ENCODE measurements at regions not wholly inside any gene's neighbourhood (a gene's known extent, or its start where the extent isn't known, plus 50 kb on each side); places are given as distances from the start of the nearest gene placed in this dataset.

DNA sequence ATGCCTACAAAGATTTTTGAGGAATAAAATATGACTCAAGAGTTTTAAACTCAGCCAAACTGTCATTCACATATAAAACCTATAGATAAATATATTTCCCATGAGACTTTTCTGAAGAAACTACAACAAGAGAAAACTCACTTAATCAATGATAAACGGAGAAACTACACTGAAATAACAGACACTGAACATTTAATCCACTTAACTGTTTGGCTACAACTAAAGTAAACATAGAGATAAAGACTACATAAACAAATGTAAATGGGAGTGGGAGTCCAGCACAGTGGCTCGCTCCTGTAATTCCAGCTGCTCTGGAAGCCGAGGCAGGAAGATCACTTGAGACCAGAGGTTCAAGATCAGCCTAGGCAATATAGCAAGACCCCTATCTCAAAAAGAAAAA lies 79.2 kb downstream of the MEX3B start:
- Histone ChIP-seq H3K27ac (ENCODE audit: low read length) (no peak overlapping the region), H3K36me3 (replicated peaks; ENCODE audit: insufficient read depth, low read length) (no peaks in the 10 kb centered on the region), H3K27me3 (replicated peaks; ENCODE audit: insufficient read depth, low read length) (no peaks in the 10 kb centered on the region), H3K9me2 (replicated peaks; ENCODE audit: insufficient read depth, low read length) (no peaks in the 10 kb centered on the region), H3K4me2 (ENCODE audit: low read depth, low read length) (no peak overlapping the region), H3K4me3 (ENCODE audit: low read length) (no peak overlapping the region), H3F3A (ENCODE audit: insufficient read depth, low read length) (no peaks in the 10 kb centered on the region), H3K9ac (ENCODE audit: low read length) (no peak overlapping the region), H3K79me2 (ENCODE audit: low read length) (no peaks in the 10 kb centered on the region), H2AFZ (ENCODE audit: low read length) (no peak overlapping the region), H3K4me1 (ENCODE audit: low read length) (no peaks in the 10 kb centered on the region), H3K9me3 (replicated peaks; ENCODE audit: insufficient read depth, low read length) (no peaks in the 10 kb centered on the region), H4K20me1 (ENCODE audit: insufficient read depth, low read length) (no peaks in the 10 kb centered on the region)
- DNase-seq, result no peak
- TF ChIP-seq EZH2 (optimal IDR thresholded peaks at IDR 0.05; ENCODE audit: low read depth, low read length) (no peak), EZH2phosphoT487 (IDR thresholded peaks at IDR 0.05; ENCODE audit: low read length) (no peak)
- TF ChIP-seq, protein P1, sequence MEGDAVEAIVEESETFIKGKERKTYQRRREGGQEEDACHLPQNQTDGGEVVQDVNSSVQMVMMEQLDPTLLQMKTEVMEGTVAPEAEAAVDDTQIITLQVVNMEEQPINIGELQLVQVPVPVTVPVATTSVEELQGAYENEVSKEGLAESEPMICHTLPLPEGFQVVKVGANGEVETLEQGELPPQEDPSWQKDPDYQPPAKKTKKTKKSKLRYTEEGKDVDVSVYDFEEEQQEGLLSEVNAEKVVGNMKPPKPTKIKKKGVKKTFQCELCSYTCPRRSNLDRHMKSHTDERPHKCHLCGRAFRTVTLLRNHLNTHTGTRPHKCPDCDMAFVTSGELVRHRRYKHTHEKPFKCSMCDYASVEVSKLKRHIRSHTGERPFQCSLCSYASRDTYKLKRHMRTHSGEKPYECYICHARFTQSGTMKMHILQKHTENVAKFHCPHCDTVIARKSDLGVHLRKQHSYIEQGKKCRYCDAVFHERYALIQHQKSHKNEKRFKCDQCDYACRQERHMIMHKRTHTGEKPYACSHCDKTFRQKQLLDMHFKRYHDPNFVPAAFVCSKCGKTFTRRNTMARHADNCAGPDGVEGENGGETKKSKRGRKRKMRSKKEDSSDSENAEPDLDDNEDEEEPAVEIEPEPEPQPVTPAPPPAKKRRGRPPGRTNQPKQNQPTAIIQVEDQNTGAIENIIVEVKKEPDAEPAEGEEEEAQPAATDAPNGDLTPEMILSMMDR (IDR thresholded peaks at IDR 0.05; ENCODE audit: low read length), result no peak

DNA sequence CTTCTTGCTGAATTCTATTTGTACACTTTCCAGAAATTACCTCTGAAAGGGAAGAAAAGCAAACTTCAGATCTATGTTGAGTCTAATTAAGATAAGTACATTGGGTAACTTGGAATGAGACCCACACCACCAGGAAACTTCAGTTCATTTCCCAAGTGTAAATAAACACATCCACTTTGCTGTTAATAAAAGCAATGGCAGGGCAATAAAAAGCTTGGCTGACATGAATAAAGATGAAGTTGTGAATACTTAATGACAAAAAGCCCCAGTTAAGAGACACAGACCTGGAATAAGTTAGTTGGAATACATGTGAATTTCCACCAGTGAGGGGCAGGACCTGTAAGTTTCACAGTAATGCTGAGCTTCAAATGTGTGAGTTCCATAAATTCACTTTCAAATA lies 83.3 kb downstream of the MEX3B start:
- no peak overlapping the region for H3K9ac ChIP-seq (ENCODE audit: low read length)

DNA sequence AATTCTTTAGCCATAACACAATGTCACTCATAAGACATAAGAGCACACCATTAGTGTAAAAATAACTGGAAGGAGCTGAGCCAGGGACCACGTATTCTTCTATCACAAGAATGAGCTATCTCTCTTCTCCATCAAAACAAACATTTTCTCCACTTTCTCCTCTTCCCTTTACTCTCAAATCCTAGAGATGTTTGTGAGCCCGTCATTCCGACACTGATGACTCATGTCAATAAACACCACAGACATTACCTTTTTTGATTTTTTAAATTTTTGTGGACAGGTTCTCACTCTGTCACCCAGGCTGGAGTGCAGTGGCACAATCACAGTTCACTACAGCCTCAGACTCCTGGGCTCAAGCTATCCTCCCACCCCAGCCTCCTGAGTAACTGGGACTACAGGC lies 86.6 kb downstream of the MEX3B start:
- no peaks in the 10 kb centered on the region for H3K79me2 ChIP-seq (ENCODE audit: low read length)
- H4K20me1 ChIP-seq (ENCODE audit: insufficient read depth, low read length), result no peaks in the 10 kb centered on the region
- H2AFZ ChIP-seq (ENCODE audit: low read length), result no peak overlapping the region
- H3F3A ChIP-seq (ENCODE audit: insufficient read depth, low read length), result no peaks in the 10 kb centered on the region
- no peak for DNase-seq
- H3K27ac ChIP-seq (ENCODE audit: low read length), result no peak overlapping the region
- no peaks in the 10 kb centered on the region for H3K36me3 ChIP-seq (replicated peaks; ENCODE audit: insufficient read depth, low read length)
- TF ChIP-seq EZH2 (optimal IDR thresholded peaks at IDR 0.05; ENCODE audit: low read depth, low read length) (no peak), EZH2phosphoT487 (IDR thresholded peaks at IDR 0.05; ENCODE audit: low read length) (no peak)
- TF ChIP-seq, protein P1 (IDR thresholded peaks at IDR 0.05; ENCODE audit: low read length), result no peak
- H3K4me2 ChIP-seq (ENCODE audit: low read depth, low read length), result no peak overlapping the region
- H3K4me3 ChIP-seq (ENCODE audit: low read length), result no peak overlapping the region
- no peaks in the 10 kb centered on the region for H3K27me3 ChIP-seq (replicated peaks; ENCODE audit: insufficient read depth, low read length)
- H3K9me2 ChIP-seq (replicated peaks; ENCODE audit: insufficient read depth, low read length), result no peaks in the 10 kb centered on the region
- no peak overlapping the region for H3K9ac ChIP-seq (ENCODE audit: low read length)
- no peaks in the 10 kb centered on the region for H3K9me3 ChIP-seq (replicated peaks; ENCODE audit: insufficient read depth, low read length)
- no peaks in the 10 kb centered on the region for H3K4me1 ChIP-seq (ENCODE audit: low read length)

More for the DNA sequence above, 83.3 kb downstream of the MEX3B start:
- Histone ChIP-seq H3K79me2 (ENCODE audit: low read length) (no peaks in the 10 kb centered on the region), H3K27me3 (replicated peaks; ENCODE audit: insufficient read depth, low read length) (no peaks in the 10 kb centered on the region), H3K9me2 (replicated peaks; ENCODE audit: insufficient read depth, low read length) (no peaks in the 10 kb centered on the region), H3K4me1 (ENCODE audit: low read length) (no peaks in the 10 kb centered on the region), H3F3A (ENCODE audit: insufficient read depth, low read length) (no peaks in the 10 kb centered on the region), H2AFZ (ENCODE audit: low read length) (no peak overlapping the region), H3K36me3 (replicated peaks; ENCODE audit: insufficient read depth, low read length) (no peaks in the 10 kb centered on the region), H4K20me1 (ENCODE audit: insufficient read depth, low read length) (no peaks in the 10 kb centered on the region), H3K4me2 (ENCODE audit: low read depth, low read length) (no peak overlapping the region), H3K27ac (ENCODE audit: low read length) (no peak overlapping the region), H3K9me3 (replicated peaks; ENCODE audit: insufficient read depth, low read length) (no peaks in the 10 kb centered on the region), H3K4me3 (ENCODE audit: low read length) (no peak overlapping the region)
- TF ChIP-seq, protein P1 (IDR thresholded peaks at IDR 0.05; ENCODE audit: low read length), result no peak
- no peak for TF ChIP-seq EZH2 (optimal IDR thresholded peaks at IDR 0.05; ENCODE audit: low read depth, low read length)
- TF ChIP-seq EZH2phosphoT487 (IDR thresholded peaks at IDR 0.05; ENCODE audit: low read length), result no peak
- no peak for DNase-seq

Measured in MM.1S (cell line).